ENCODE measurements at regions not wholly inside any gene's neighbourhood (a gene's known extent, or its start where the extent isn't known, plus 50 kb on each side); places are given as distances from the start of the nearest gene placed in this dataset.

GRCh38 chr12:34105392-34105933 lies 83.2 kb downstream of the ALG10 start:
- TF ChIP-seq CTCF (IDR thresholded peaks at IDR 0.05) (no peak), POLR2A (IDR thresholded peaks at IDR 0.05) (no peak)
